HEK293T (cell line): ENCODE measurements at regions not wholly inside any gene's neighbourhood (a gene's known extent, or its start where the extent isn't known, plus 50 kb on each side); places are given as distances from the start of the nearest gene placed in this dataset.

ENCODE experiments used
- CTCF ChIA-PET: fragments of 350-600 bp; formaldehyde crosslinking; extraction: SDS; loops from one replicate; lab custom pipeline; 2021; ENCODE audit warnings: antibody characterized with exemption, inconsistent platforms; lab: Yijun Ruan, JAX
- POLR2A ChIA-PET: fragments of 350-600 bp; formaldehyde crosslinking; extraction: SDS; loops from one replicate; lab custom pipeline; 2020; ENCODE audit warnings: antibody characterized with exemption, inconsistent platforms; lab: Yijun Ruan, JAX
- DNase-seq: peaks from one replicate; pipeline ENCODE4 v3.0.0; 2012; ENCODE audit warnings: mixed read lengths; ENCODE audit errors: extremely low spot score
- ARNT ChIP-seq: fragments of 450-650 bp; IDR thresholded peaks from 2 replicates; pipeline ENCODE4 v1.6.1; 2017; ENCODE audit warnings: mild to moderate bottlenecking
- BHLHE40 ChIP-seq: fragments of 450-650 bp; IDR thresholded peaks from 2 replicates; pipeline ENCODE4 v1.6.1; 2016; ENCODE audit warnings: mild to moderate bottlenecking, moderate library complexity, borderline replicate concordance
- CTBP1 ChIP-seq: fragments of 450-650 bp; IDR thresholded peaks from 2 replicates; pipeline ENCODE4 v1.6.1; 2016; ENCODE audit warnings: borderline replicate concordance
- ELF4 ChIP-seq: fragments of 450-650 bp; IDR thresholded peaks from 2 replicates; pipeline ENCODE4 v1.6.1; 2017; ENCODE audit warnings: antibody characterized with exemption
- FOXA1 ChIP-seq: fragments of 450-650 bp; IDR thresholded peaks from 2 replicates; pipeline ENCODE4 v1.6.1; 2016; ENCODE audit warnings: mild to moderate bottlenecking
- FOXK2 ChIP-seq: fragments of 450-650 bp; IDR thresholded peaks from 2 replicates; pipeline ENCODE4 v1.6.1; 2016; ENCODE audit warnings: mild to moderate bottlenecking
- FOXM1 ChIP-seq: fragments of 450-650 bp; IDR thresholded peaks from 2 replicates; pipeline ENCODE4 v1.6.1; 2017; ENCODE audit warnings: mild to moderate bottlenecking, borderline replicate concordance
- HDGF ChIP-seq: fragments of 450-650 bp; IDR thresholded peaks from 2 replicates; pipeline ENCODE4 v1.6.1; 2017; ENCODE audit warnings: antibody characterized with exemption, borderline replicate concordance
- L3MBTL2 ChIP-seq: fragments of 450-650 bp; conservative IDR thresholded peaks from 2 replicates; pipeline ENCODE4 v1.6.1; 2016; ENCODE audit warnings: mild to moderate bottlenecking
- LEF1 ChIP-seq: fragments of 450-650 bp; IDR thresholded peaks from 2 replicates; pipeline ENCODE4 v1.6.1; 2017; ENCODE audit warnings: mild to moderate bottlenecking, borderline replicate concordance
- NFRKB ChIP-seq: fragments of 450-650 bp; IDR thresholded peaks from 2 replicates; pipeline ENCODE4 v1.6.1; 2016; ENCODE audit warnings: mild to moderate bottlenecking, moderate library complexity
- PKNOX1 ChIP-seq: fragments of 450-650 bp; IDR thresholded peaks from 2 replicates; pipeline ENCODE4 v1.6.1; 2016
- SP1 ChIP-seq: fragments of 450-650 bp; IDR thresholded peaks from 2 replicates; pipeline ENCODE4 v1.6.1; 2017
- SUZ12 ChIP-seq: fragments of 450-650 bp; IDR thresholded peaks from 2 replicates; pipeline ENCODE4 v1.6.1; 2016; ENCODE audit warnings: mild to moderate bottlenecking
- TARDBP ChIP-seq: fragments of 450-650 bp; IDR thresholded peaks from 2 replicates; pipeline ENCODE4 v1.6.1; 2016
- ZNF384 ChIP-seq: fragments of 450-650 bp; IDR thresholded peaks from 2 replicates; pipeline ENCODE4 v1.6.1; 2016

GRCh38 chr16:62876133-62876532 lies 839.9 kb upstream of the CDH8 start:
- TF ChIP-seq LEF1 (no peak), FOXA1 (no peak), HDGF (no peak), ZNF384 (no peak)
- ChIA-PET POLR2A (no interaction called here), CTCF (no interaction called here)
- DNase-seq: no peak

- no peak for DNase-seq
- POLR2A ChIA-PET: no interaction called here
- TF ChIP-seq FOXK2: no peak
- TF ChIP-seq CTBP1: no peak
- TF ChIP-seq NFRKB: no peak
- TF ChIP-seq ZNF384: no peak
- no peak for TF ChIP-seq SUZ12
- TF ChIP-seq ELF4: no peak
- no peak for TF ChIP-seq SP1
- no peak for TF ChIP-seq ARNT
- TF ChIP-seq TARDBP: no peak
- TF ChIP-seq BHLHE40: no peak
- no peak for TF ChIP-seq L3MBTL2
- TF ChIP-seq PKNOX1: no peak
- no peak for TF ChIP-seq HDGF
- CTCF ChIA-PET: no interaction called here
Observed at GRCh38 chr16:62872339-62872738, 836.1 kb upstream of the CDH8 start.

- no peak for TF ChIP-seq FOXA1
- TF ChIP-seq PKNOX1: no peak
- ChIA-PET CTCF (no interaction called here), POLR2A (no interaction called here)
- no peak for DNase-seq
Observed at GRCh38 chr16:62870554-62870953, 834.3 kb upstream of the CDH8 start.

- no peak for DNase-seq
- ChIA-PET CTCF (no interaction called here), POLR2A (no interaction called here)
- no peak for TF ChIP-seq L3MBTL2
- TF ChIP-seq ELF4: no peak
- TF ChIP-seq CTBP1: no peak
- TF ChIP-seq ARNT: no peak
- TF ChIP-seq FOXA1: no peak
- TF ChIP-seq SUZ12: no peak
- TF ChIP-seq SP1: no peak
- no peak for TF ChIP-seq LEF1
- no peak for TF ChIP-seq ZNF384
- no peak for TF ChIP-seq HDGF
- no peak for TF ChIP-seq BHLHE40
- TF ChIP-seq TARDBP: no peak
- no peak for TF ChIP-seq NFRKB
- no peak for TF ChIP-seq FOXK2
- TF ChIP-seq FOXM1: no peak
- no peak for TF ChIP-seq PKNOX1
Observed at GRCh38 chr16:62869837-62870236, 833.6 kb upstream of the CDH8 start.

- DNase-seq: no peak
- TF ChIP-seq LEF1: no peak
- TF ChIP-seq BHLHE40: no peak
- TF ChIP-seq FOXA1: no peak
- TF ChIP-seq PKNOX1: no peak
- no peak for TF ChIP-seq L3MBTL2
- no peak for TF ChIP-seq NFRKB
- no peak for TF ChIP-seq FOXM1
- no peak for TF ChIP-seq ELF4
- no peak for TF ChIP-seq TARDBP
- TF ChIP-seq HDGF: no peak
- no peak for TF ChIP-seq ZNF384
- TF ChIP-seq ARNT: no peak
- no peak for TF ChIP-seq FOXK2
- TF ChIP-seq SUZ12: no peak
- ChIA-PET POLR2A (no interaction called here), CTCF (no interaction called here)
Observed at GRCh38 chr16:62863139-62863538, 826.9 kb upstream of the CDH8 start.

- POLR2A ChIA-PET: no interaction called here
- no peak for DNase-seq
- TF ChIP-seq FOXM1 (no peak), ELF4 (no peak), FOXA1 (no peak), SP1 (no peak), CTBP1 (no peak), NFRKB (no peak), BHLHE40 (no peak), L3MBTL2 (no peak)
- CTCF ChIA-PET: no interaction called here
Observed at GRCh38 chr16:62853887-62854286, 817.6 kb upstream of the CDH8 start.
